GM12891 (cell line): ENCODE measurements at regions not wholly inside any gene's neighbourhood (a gene's known extent, or its start where the extent isn't known, plus 50 kb on each side); places are given as distances from the start of the nearest gene placed in this dataset.

Experiments used
- POLR2AphosphoS5 ChIP-seq: IDR thresholded peaks from 2 replicates; pipeline ENCODE4 v1.6.1; 2011; ENCODE audit warnings: low read depth, low read length, control low read depth
- SPI1 ChIP-seq: IDR thresholded peaks from 2 replicates; pipeline ENCODE4 v1.6.1; 2011; ENCODE audit warnings: low read depth, low read length, control low read depth

- no peak for TF ChIP-seq POLR2AphosphoS5
- TF ChIP-seq SPI1 = no peak
Measured at GRCh38 chr9:89902450-89903140, 297.8 kb downstream of the GADD45G start.
